Liver (tissue), 3 donors: ENCODE measurements at regions not wholly inside any gene's neighbourhood (a gene's known extent, or its start where the extent isn't known, plus 50 kb on each side); places are given as distances from the start of the nearest gene placed in this dataset.

Source experiments
- ATF3 ChIP-seq: IDR thresholded peaks from 2 replicates; pipeline ENCODE4 v1.6.1; 2016; ENCODE audit warnings: antibody characterized with exemption
- CTCF ChIP-seq: fragments of 150-350 bp; IDR thresholded peaks from 2 replicates; pipeline ENCODE4 v1.5.1; 2017; ENCODE audit warnings: improper control_type of control experiment, low read depth, low read length; ENCODE audit not compliant: missing input control
- FOXA1 ChIP-seq: IDR thresholded peaks from 2 replicates; pipeline ENCODE4 v1.6.1; 2016; ENCODE audit warnings: antibody characterized with exemption
- GABPA ChIP-seq, 2 donors: IDR thresholded peaks in 1 of 2; conservative IDR thresholded peaks in 1 of 2; 2 replicates each; pipeline ENCODE4 v1.6.1; 2016; ENCODE audit warnings: antibody characterized with exemption in 2 of 2, mild to moderate bottlenecking in 1 of 2, moderate library complexity in 1 of 2
- HNF4G ChIP-seq: IDR thresholded peaks from 2 replicates; pipeline ENCODE4 v1.6.1; 2016; ENCODE audit warnings: antibody characterized with exemption
- JUND ChIP-seq, 2 donors: IDR thresholded peaks; 2 replicates each; pipeline ENCODE4 v1.6.1; 2016; ENCODE audit warnings: antibody characterized with exemption in 2 of 2
- MAX ChIP-seq: IDR thresholded peaks from 2 replicates; pipeline ENCODE4 v1.6.1; 2016; ENCODE audit warnings: antibody characterized with exemption
- NR2F2 ChIP-seq: IDR thresholded peaks from 2 replicates; pipeline ENCODE4 v1.6.1; 2016; ENCODE audit warnings: antibody characterized with exemption
- RAD21 ChIP-seq, 2 donors: IDR thresholded peaks; 2 replicates each; pipeline ENCODE4 v1.6.1; 2016; ENCODE audit warnings: antibody characterized with exemption in 2 of 2, mild to moderate bottlenecking in 2 of 2
- REST ChIP-seq: IDR thresholded peaks from 2 replicates; pipeline ENCODE4 v1.6.1; 2016; ENCODE audit warnings: antibody characterized with exemption, mild to moderate bottlenecking
- RXRA ChIP-seq, 2 donors: IDR thresholded peaks; 2 replicates each; pipeline ENCODE4 v1.6.1; 2017 to 2018; ENCODE audit warnings: antibody characterized with exemption in 2 of 2, mild to moderate bottlenecking in 1 of 2
- SP1 ChIP-seq: IDR thresholded peaks from 2 replicates; pipeline ENCODE4 v1.6.1; 2018; ENCODE audit warnings: antibody characterized with exemption, mild to moderate bottlenecking
- TAF1 ChIP-seq: conservative IDR thresholded peaks from 2 replicates; pipeline ENCODE4 v1.6.1; 2016; ENCODE audit warnings: antibody characterized with exemption, mild to moderate bottlenecking
- YY1 ChIP-seq: IDR thresholded peaks from 2 replicates; pipeline ENCODE4 v1.6.1; 2016; ENCODE audit warnings: antibody characterized with exemption, mild to moderate bottlenecking
- donor health status: healthy.
- donor health status: healthy.

GRCh38 chr2:5493256-5493655, 198.9 kb upstream of the SOX11 start:
- TF ChIP-seq CTCF (no peak), REST (no peak), MAX (no peak), SP1 (no peak), ATF3 (no peak), JUND (IDR thresholded peaks at IDR 0.05) (no peak), RXRA (IDR thresholded peaks at IDR 0.05) (no peak), RAD21 (IDR thresholded peaks at IDR 0.05) (no peak), TAF1 (no peak), YY1 (no peak), GABPA (IDR thresholded peaks at IDR 0.05 in 1 of 2, conservative IDR thresholded peaks at IDR 0.05 in 1 of 2) (no peak), NR2F2 (no peak), HNF4G (no peak), FOXA1 (no peak)
